Mammary epithelial cell (primary cell): ENCODE measurements at regions not wholly inside any gene's neighbourhood (a gene's known extent, or its start where the extent isn't known, plus 50 kb on each side); places are given as distances from the start of the nearest gene placed in this dataset.

Experiments
- EZH2 ChIP-seq: IDR thresholded peaks from 2 replicates; pipeline ENCODE4 v1.6.1; 2012; ENCODE audit warnings: low read length, inconsistent platforms, borderline replicate concordance
- TF ChIP-seq, protein P1 (sequence below), 2 donors: IDR thresholded peaks in 1 of 2; conservative IDR thresholded peaks in 1 of 2; 2 replicates each; pipeline ENCODE4 v1.5.1; 2011 to 2012; ENCODE audit warnings: inconsistent platforms in 2 of 2, low read length in 2 of 2, mild to moderate bottlenecking in 2 of 2, control low read depth in 1 of 2, low read depth in 1 of 2; ENCODE audit not compliant: insufficient read depth in 1 of 2; ENCODE audit errors: extremely low read depth in 1 of 2

DNA sequence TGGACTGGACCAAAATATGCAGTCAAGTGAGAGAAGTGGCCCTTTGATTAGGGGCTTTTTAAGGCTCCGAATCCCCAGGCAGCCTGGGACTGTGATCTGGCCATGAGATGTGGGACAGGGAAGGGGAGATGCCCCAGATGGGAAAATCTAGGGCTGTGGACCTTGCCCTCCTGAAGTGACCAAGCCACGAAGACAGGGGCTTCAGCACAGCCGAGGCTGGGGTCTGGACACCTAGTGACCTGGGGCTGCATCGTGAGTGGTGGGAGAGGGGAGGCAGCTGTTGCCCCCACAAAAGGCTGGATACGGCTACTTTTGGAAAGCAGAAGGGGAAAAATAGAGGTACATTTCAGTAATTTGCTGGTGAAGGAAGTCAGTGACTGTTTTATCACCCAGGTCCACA, 139.5 kb upstream of the SLC24A3 start:
- TF ChIP-seq, protein P1, sequence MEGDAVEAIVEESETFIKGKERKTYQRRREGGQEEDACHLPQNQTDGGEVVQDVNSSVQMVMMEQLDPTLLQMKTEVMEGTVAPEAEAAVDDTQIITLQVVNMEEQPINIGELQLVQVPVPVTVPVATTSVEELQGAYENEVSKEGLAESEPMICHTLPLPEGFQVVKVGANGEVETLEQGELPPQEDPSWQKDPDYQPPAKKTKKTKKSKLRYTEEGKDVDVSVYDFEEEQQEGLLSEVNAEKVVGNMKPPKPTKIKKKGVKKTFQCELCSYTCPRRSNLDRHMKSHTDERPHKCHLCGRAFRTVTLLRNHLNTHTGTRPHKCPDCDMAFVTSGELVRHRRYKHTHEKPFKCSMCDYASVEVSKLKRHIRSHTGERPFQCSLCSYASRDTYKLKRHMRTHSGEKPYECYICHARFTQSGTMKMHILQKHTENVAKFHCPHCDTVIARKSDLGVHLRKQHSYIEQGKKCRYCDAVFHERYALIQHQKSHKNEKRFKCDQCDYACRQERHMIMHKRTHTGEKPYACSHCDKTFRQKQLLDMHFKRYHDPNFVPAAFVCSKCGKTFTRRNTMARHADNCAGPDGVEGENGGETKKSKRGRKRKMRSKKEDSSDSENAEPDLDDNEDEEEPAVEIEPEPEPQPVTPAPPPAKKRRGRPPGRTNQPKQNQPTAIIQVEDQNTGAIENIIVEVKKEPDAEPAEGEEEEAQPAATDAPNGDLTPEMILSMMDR (conservative IDR thresholded peaks at IDR 0.05 in 1 of 2, IDR thresholded peaks at IDR 0.05 in 1 of 2; ENCODE audit: extremely low read depth in 1 of 2, insufficient read depth in 1 of 2, low read depth in 1 of 2, low read length in 2 of 2), result no peak
- no peak for TF ChIP-seq EZH2
